ENCODE measurements at regions not wholly inside any gene's neighbourhood (a gene's known extent, or its start where the extent isn't known, plus 50 kb on each side); places are given as distances from the start of the nearest gene placed in this dataset.

GRCh38 chrY:11293392-11293791, 1407.6 kb upstream of the USP9Y start:
- Histone ChIP-seq H3K14ac (ENCODE audit: low read length) (no peak overlapping the region), H2BK12ac (ENCODE audit: low read length) (no peak overlapping the region), H3K9me3 (replicated peaks in 1 of 2; ENCODE audit: control insufficient read depth in 2 of 2, insufficient read depth in 1 of 2, low read depth in 1 of 2, low read length in 2 of 2) (peaks cover 0 to 50% of the 10 kb centered on the region in 2 donors), H3K36me3 (replicated peaks in 1 of 2; ENCODE audit: control insufficient read depth in 2 of 2, insufficient read depth in 2 of 2, low read length in 2 of 2) (no peaks in the 10 kb centered on the region), H2BK120ac (ENCODE audit: low read depth, low read length) (no peak overlapping the region), H3K9ac (ENCODE audit: low read depth, low read length, poor library complexity) (no peak overlapping the region), H2BK5ac (ENCODE audit: low read length) (no peak overlapping the region), H3K79me1 (ENCODE audit: low read depth, low read length) (no peaks in the 10 kb centered on the region), H3K27ac (replicated peaks; ENCODE audit: low read length) (no peak overlapping the region), H4K91ac (ENCODE audit: low read depth, low read length, poor library complexity) (no peak overlapping the region), H3K4me2 (ENCODE audit: insufficient read depth, low read length, poor library complexity, severe bottlenecking) (no peak overlapping the region), H3K4me3 (ENCODE audit: low read length in 2 of 2) (no peak overlapping the region), H3K4ac (ENCODE audit: low read length) (no peak overlapping the region), H2BK15ac (ENCODE audit: low read length) (no peak overlapping the region), H3K23ac (ENCODE audit: low read depth, low read length, poor library complexity) (no peak overlapping the region), H3K4me1 (ENCODE audit: control insufficient read depth in 2 of 2, insufficient read depth in 1 of 2, low read depth in 1 of 2, low read length in 2 of 2) (no peaks in the 10 kb centered on the region), H4K8ac (ENCODE audit: low read depth, low read length) (no peak overlapping the region), H2AK5ac (ENCODE audit: low read depth, low read length) (no peak overlapping the region), H3K27me3 (ENCODE audit: control insufficient read depth in 3 of 3, insufficient read depth in 3 of 3, low read depth in 1 of 3, low read length in 3 of 3) (no peaks in the 10 kb centered on the region), H2AFZ (ENCODE audit: low read length) (no peak overlapping the region), H3K18ac (ENCODE audit: low read length) (no peak overlapping the region)
- DNase-seq (ENCODE audit: low spot score) = no peak
- 98 to 100% methylated on average over 3 to 4 of the region's 5 CpGs for WGBS, 2 donors (ENCODE audit: extremely low coverage in 2 of 2, insufficient read length in 2 of 2, insufficient replicate concordance in 1 of 2)

GRCh38 chrY:11334151-11334550, 1366.9 kb upstream of the USP9Y start:
- WGBS, 2 donors (ENCODE audit: extremely low coverage in 2 of 2, insufficient read length in 2 of 2, insufficient replicate concordance in 1 of 2) = no CpG with 5 or more reads among the region's 13 CpGs
- H4K91ac ChIP-seq (ENCODE audit: low read depth, low read length, poor library complexity) = no peak overlapping the region

More at GRCh38 chrY:11334151-11334550, 1366.9 kb upstream of the USP9Y start:
- Histone ChIP-seq H2BK12ac (ENCODE audit: low read length) (no peak overlapping the region), H3K4me2 (ENCODE audit: insufficient read depth, low read length, poor library complexity, severe bottlenecking) (no peak overlapping the region), H3K9me3 (replicated peaks in 1 of 2; ENCODE audit: control insufficient read depth in 2 of 2, insufficient read depth in 1 of 2, low read depth in 1 of 2, low read length in 2 of 2) (peaks cover 0 to 6% of the 10 kb centered on the region in 2 donors), H3K4ac (ENCODE audit: low read length) (no peak overlapping the region), H3K9ac (ENCODE audit: low read depth, low read length, poor library complexity) (no peak overlapping the region), H3K23ac (ENCODE audit: low read depth, low read length, poor library complexity) (no peak overlapping the region), H2BK15ac (ENCODE audit: low read length) (no peak overlapping the region), H3K4me1 (ENCODE audit: control insufficient read depth in 2 of 2, insufficient read depth in 1 of 2, low read depth in 1 of 2, low read length in 2 of 2) (no peaks in the 10 kb centered on the region), H2BK120ac (ENCODE audit: low read depth, low read length) (no peak overlapping the region), H3K27me3 (ENCODE audit: control insufficient read depth in 3 of 3, insufficient read depth in 3 of 3, low read depth in 1 of 3, low read length in 3 of 3) (no peaks in the 10 kb centered on the region), H2AK5ac (ENCODE audit: low read depth, low read length) (no peak overlapping the region), H3K14ac (ENCODE audit: low read length) (no peak overlapping the region), H2BK5ac (ENCODE audit: low read length) (no peak overlapping the region), H3K27ac (replicated peaks; ENCODE audit: low read length) (no peak overlapping the region), H4K8ac (ENCODE audit: low read depth, low read length) (no peak overlapping the region), H3K18ac (ENCODE audit: low read length) (no peak overlapping the region), H3K79me1 (ENCODE audit: low read depth, low read length) (no peaks in the 10 kb centered on the region), H3K4me3 (ENCODE audit: low read length in 2 of 2) (no peak overlapping the region), H2AFZ (ENCODE audit: low read length) (no peak overlapping the region), H3K36me3 (replicated peaks in 1 of 2; ENCODE audit: control insufficient read depth in 2 of 2, insufficient read depth in 2 of 2, low read length in 2 of 2) (no peaks in the 10 kb centered on the region)
- peak; percentile 6 for DNase-seq (ENCODE audit: low spot score)

Measured in neuronal stem cell (in vitro differentiated cells).